ENCODE measurements at regions not wholly inside any gene's neighbourhood (a gene's known extent, or its start where the extent isn't known, plus 50 kb on each side); places are given as distances from the start of the nearest gene placed in this dataset.
"Not testable (repeated sequence)": the region's sequence is repeated elsewhere in the genome, so short reads cannot be mapped to it uniquely, and the experiment has no call there.

- not testable (repeated sequence) for TF ChIP-seq POLR2A, SPI1 (IDR thresholded peaks at IDR 0.05; ENCODE audit: low read depth, low read length)
Observed at GRCh38 chr9:97153160-97153559, 114.2 kb upstream of the CTSV start.

Data from GM12891 (cell line).